ENCODE measurements at regions not wholly inside any gene's neighbourhood (a gene's known extent, or its start where the extent isn't known, plus 50 kb on each side); places are given as distances from the start of the nearest gene placed in this dataset.

GRCh38 chr11:119885861-119886567 is 157.0 kb upstream of the NECTIN1 start:
- no peak for DNase-seq (ENCODE audit: low spot score)

GRCh38 chr11:119885067-119885466 is 156.1 kb upstream of the NECTIN1 start:
- DNase-seq (ENCODE audit: low spot score) = no peak

GRCh38 chr11:119882316-119882715 is 153.3 kb upstream of the NECTIN1 start:
- DNase-seq (ENCODE audit: low spot score) = no peak

- no peak for DNase-seq (ENCODE audit: low spot score)
Measured at GRCh38 chr11:119880873-119881272, 151.9 kb upstream of the NECTIN1 start.

GRCh38 chr11:119880143-119880542 is 151.1 kb upstream of the NECTIN1 start:
- DNase-seq (ENCODE audit: low spot score) = no peak

GRCh38 chr11:119878990-119879389 is 150.0 kb upstream of the NECTIN1 start:
- no peak for DNase-seq (ENCODE audit: low spot score)

- no peak for DNase-seq (ENCODE audit: low spot score)
Measured at GRCh38 chr11:119876841-119877240, 147.8 kb upstream of the NECTIN1 start.

- DNase-seq (ENCODE audit: low spot score) = no peak
Measured at GRCh38 chr11:119875841-119876600, 147.0 kb upstream of the NECTIN1 start.

GRCh38 chr11:119874660-119875238 is 145.7 kb upstream of the NECTIN1 start:
- no peak for DNase-seq (ENCODE audit: low spot score)

- DNase-seq (ENCODE audit: low spot score) = no peak
Measured at GRCh38 chr11:119873761-119874421, 144.9 kb upstream of the NECTIN1 start.

GRCh38 chr11:119872611-119873310 is 143.8 kb upstream of the NECTIN1 start:
- no peak for DNase-seq (ENCODE audit: low spot score)

- DNase-seq (ENCODE audit: low spot score) = peak; percentile 13
Measured at GRCh38 chr11:119865661-119866156, 136.7 kb upstream of the NECTIN1 start.

GRCh38 chr11:119864836-119865235 is 135.8 kb upstream of the NECTIN1 start:
- DNase-seq (ENCODE audit: low spot score) = no peak

GRCh38 chr11:119863851-119864601 is 135.0 kb upstream of the NECTIN1 start:
- no peak for DNase-seq (ENCODE audit: low spot score)

- no peak for DNase-seq (ENCODE audit: low spot score)
Measured at GRCh38 chr11:119863236-119863635, 134.2 kb upstream of the NECTIN1 start.

GRCh38 chr11:119861160-119861559 is 132.2 kb upstream of the NECTIN1 start:
- DNase-seq (ENCODE audit: low spot score) = no peak

GRCh38 chr11:119860561-119861094 is 131.6 kb upstream of the NECTIN1 start:
- DNase-seq (ENCODE audit: low spot score) = no peak

GRCh38 chr11:119859684-119860083 is 130.7 kb upstream of the NECTIN1 start:
- DNase-seq (ENCODE audit: low spot score) = no peak

GRCh38 chr11:119858288-119858687 is 129.3 kb upstream of the NECTIN1 start:
- no peak for DNase-seq (ENCODE audit: low spot score)

GRCh38 chr11:119856681-119857485 is 127.9 kb upstream of the NECTIN1 start:
- DNase-seq (ENCODE audit: low spot score) = no peak
